HepG2 (cell line): ENCODE measurements at regions not wholly inside any gene's neighbourhood (a gene's known extent, or its start where the extent isn't known, plus 50 kb on each side); places are given as distances from the start of the nearest gene placed in this dataset.
"Not testable (repeated sequence)": the region's sequence is repeated elsewhere in the genome, so short reads cannot be mapped to it uniquely, and the experiment has no call there.

Experiments
- ATAC-seq: fragments of 200-7000 bp; cut with Tn5 transposase; 3 replicates; pipeline ENCODE4 v1.9.1; 2020; ENCODE audit warnings: mild to moderate bottlenecking, moderate library complexity
- BruUV-seq: library from RNA; stranded (reverse); fragments of 400-500 nt; replicated peaks from 2 replicates; lab custom pipeline; 2021; lab: Mats Ljungman, UMichigan
- CTCF ChIA-PET: fragments of 300-600 bp; formaldehyde crosslinking; extraction: SDS; loops from one replicate; lab custom pipeline; 2021; ENCODE audit warnings: low total read pairs, inconsistent platforms, low intra/inter-chr PET ratio; lab: Yijun Ruan, JAX
- POLR2A ChIA-PET: fragments of 350-600 bp; sonication (Branson Sonifier 250); formaldehyde crosslinking; loops from one replicate; lab custom pipeline; 2020; ENCODE audit warnings: antibody characterized with exemption, inconsistent platforms; lab: Yijun Ruan, JAX
- DNase-seq: peaks from one replicate; pipeline ENCODE4 v3.0.0-alpha.2; 2015; ENCODE audit warnings: low spot score
- FAIRE-seq: peaks from 3 replicates; lab custom pipeline; 2011; peaks lifted over from hg19 to GRCh38; lab: Jason Lieb, UNC
- H2AFZ ChIP-seq: one replicate; pipeline ENCODE4 v1.6.1; 2011; ENCODE audit warnings: low read length, inconsistent platforms
- H3K27ac ChIP-seq: fragments of 300-600 bp; 3 replicates; pipeline ENCODE4 v1.8.0; 2011; ENCODE audit warnings: mixed run types, mild to moderate bottlenecking, mixed read lengths, low read length, inconsistent platforms; ENCODE audit not compliant: insufficient read depth; ENCODE audit errors: extremely low read length
- H3K27me3 ChIP-seq, 2 experiments: fragments of 200-600 bp in 1 of 2; 2 replicates in 1 of 2; 3 replicates in 1 of 2; pipeline versions ENCODE4 v1.6.0 to v1.8.0; 2011; ENCODE audit warnings: low read length in 2 of 2, mild to moderate bottlenecking in 2 of 2, moderate library complexity in 2 of 2, inconsistent platforms in 1 of 2; ENCODE audit not compliant: insufficient read depth in 2 of 2, control insufficient read depth in 1 of 2
- H3K36me3 ChIP-seq, 2 experiments: fragments of 200-600 bp in 1 of 2; replicated peaks in 1 of 2; 2 replicates in 1 of 2; 3 replicates in 1 of 2; pipeline versions ENCODE4 v1.5.1 to v1.8.0; 2011; ENCODE audit warnings: low read length in 2 of 2, inconsistent platforms in 1 of 2; ENCODE audit not compliant: insufficient read depth in 2 of 2, control insufficient read depth in 1 of 2
- H3K4me1 ChIP-seq: 2 replicates; pipeline ENCODE4 v1.5.1; 2012; ENCODE audit warnings: low read length, inconsistent platforms; ENCODE audit not compliant: insufficient read depth
- H3K4me2 ChIP-seq: 2 replicates; pipeline ENCODE4 v1.6.0; 2011; ENCODE audit warnings: low read depth, low read length, inconsistent platforms
- H3K4me3 ChIP-seq, 3 experiments: fragments of 200-600 bp in 1 of 3; sonication (generic), shearing (Covaris generic) in 1 of 3; replicated peaks in 1 of 3; 2 replicates each; pipeline ENCODE4 v1.5.1; 2011 to 2016; ENCODE audit warnings: low read length in 3 of 3, inconsistent platforms in 2 of 3, low read depth in 2 of 3, mild to moderate bottlenecking in 2 of 3, control low read depth in 1 of 3, mixed read lengths in 1 of 3; ENCODE audit not compliant: insufficient read depth in 1 of 3
- H3K79me2 ChIP-seq: one replicate; pipeline ENCODE4 v1.6.1; 2011; ENCODE audit warnings: low read length, inconsistent platforms; ENCODE audit not compliant: insufficient read depth
- H3K9ac ChIP-seq: 2 replicates; pipeline ENCODE4 v1.6.0; 2011; ENCODE audit warnings: mild to moderate bottlenecking, low read depth, low read length, inconsistent platforms; ENCODE audit not compliant: insufficient read depth
- H3K9me3 ChIP-seq: 2 replicates; pipeline ENCODE4 v1.5.1; 2012; ENCODE audit warnings: mild to moderate bottlenecking, low read length
- H4K20me1 ChIP-seq: 2 replicates; pipeline ENCODE4 v1.6.0; 2011; ENCODE audit warnings: inconsistent platforms, mild to moderate bottlenecking, low read length, moderate library complexity; ENCODE audit not compliant: insufficient read depth
- AHDC1 ChIP-seq: sonication (generic); formaldehyde crosslinking; IDR thresholded peaks from 2 replicates; pipeline ENCODE4 v1.5.1; 2020; ENCODE audit warnings: mild to moderate bottlenecking, missing genetic modification reagents, borderline replicate concordance
- ARID5B ChIP-seq: IDR thresholded peaks from 2 replicates; pipeline ENCODE4 v1.4.0; 2020; ENCODE audit warnings: mild to moderate bottlenecking, missing genetic modification reagents
- HNF4A ChIP-seq: sonication (generic); formaldehyde crosslinking; IDR thresholded peaks from 2 replicates; pipeline ENCODE4 v1.4.0; 2020; ENCODE audit warnings: missing genetic modification reagents
- HNF4G ChIP-seq, 2 experiments: sonication (generic) in 1 of 2; formaldehyde crosslinking in 1 of 2; IDR thresholded peaks; 2 replicates each; pipeline versions ENCODE4 v1.4.0 to v1.6.1; 2011 to 2020; ENCODE audit warnings: borderline replicate concordance in 2 of 2, low read depth in 2 of 2, mild to moderate bottlenecking in 2 of 2, low read length in 1 of 2, missing genetic modification reagents in 1 of 2, moderate library complexity in 1 of 2
- PAXIP1 ChIP-seq: sonication (generic); formaldehyde crosslinking; conservative IDR thresholded peaks from 2 replicates; pipeline ENCODE4 v1.4.0; 2020; ENCODE audit warnings: mild to moderate bottlenecking, missing genetic modification reagents, moderate library complexity
- PITX1 ChIP-seq: sonication (generic); formaldehyde crosslinking; IDR thresholded peaks from 2 replicates; pipeline ENCODE4 v1.5.1; 2020; ENCODE audit warnings: mild to moderate bottlenecking, missing genetic modification reagents
- ZBTB26 ChIP-seq: IDR thresholded peaks from 2 replicates; pipeline ENCODE4 v1.6.1; 2016; ENCODE audit warnings: missing compliant biosample characterization, missing genetic modification reagents, borderline replicate concordance
- whole genome bisulfite sequencing: methylation state at CpG from one replicate; pipeline ENCODE4 v1.1.6; 2017; ENCODE audit warnings: low lambda C conversion rate; 5-methylcytosine and 5-hydroxymethylcytosine counted together
- in situ Hi-C: cut with HindIII; loops from 2 replicates; pipeline ENCODE4 v1.10.0; 2017; ENCODE audit warnings: low pct_unique_long_range_greater_than_20kb; ENCODE audit not compliant: extremely low pct_ligation_motif_present
- intact Hi-C: fragments of 100-400 bp; cut with micrococcal nuclease; formaldehyde crosslinking; loops from one replicate; pipeline ENCODE4 v1.10.0; 2022; ENCODE audit not compliant: unreplicated experiment

- intact Hi-C loops, BruUV-seq: not testable (repeated sequence)
Measured at GRCh38 chr4:4045823-4046222, 180.9 kb downstream of the OTOP1 start.

More at GRCh38 chr4:4045823-4046222, 180.9 kb downstream of the OTOP1 start:
- FAIRE-seq (peak; percentile 54), DNase-seq (peak; percentile 62)
- H3K4me3 ChIP-seq; H3K27ac ChIP-seq; H3K79me2 ChIP-seq; H3K27me3 ChIP-seq; H4K20me1 ChIP-seq; H2AFZ ChIP-seq; H3K9me3 ChIP-seq; in situ Hi-C loops; POLR2A ChIA-PET; ATAC-seq; H3K36me3 ChIP-seq; CTCF ChIA-PET; TF ChIP-seq HNF4G (CRISPR knock-in tag; IDR thresholded peaks at IDR 0.05; ENCODE audit: borderline replicate concordance, low read depth): not testable (repeated sequence)
- peaks cover 21% of the 10 kb centered on the region; the same call in 1 of the 2 replicates for H3K4me1 ChIP-seq
- 0 out of 2 replicates have a peak overlapping the region, but pooled peaks have one; percentile 7 for H3K4me2 ChIP-seq
- 6% methylated on average over 3 of the region's 3 CpGs for WGBS
- TF ChIP-seq AHDC1 (CRISPR knock-in tag), result peak; percentile 40; the same call in 1 of the 2 replicates
- peak; percentile 73 for TF ChIP-seq HNF4A (CRISPR knock-in tag)
- TF ChIP-seq ZBTB26 (CRISPR knock-in tag), result peak; percentile 100
- peak; percentile 50 for TF ChIP-seq HNF4G (IDR thresholded peaks at IDR 0.05; ENCODE audit: borderline replicate concordance, low read depth, low read length)
- TF ChIP-seq PAXIP1 (CRISPR knock-in tag), result peak; percentile 38
- 0 out of 2 replicates have a peak, but pooled peaks have one; percentile 24 for TF ChIP-seq PITX1 (CRISPR knock-in tag)
- 0 out of 2 replicates have a peak, but pooled peaks have one; percentile 36 for TF ChIP-seq ARID5B
- TF ChIP-seq, all 625 proteins: peak for 7; not testable (repeated sequence) for 618
- H3K9ac ChIP-seq, result not testable (repeated sequence)
